Lower leg skin (tissue), 4 donors: ENCODE measurements at regions not wholly inside any gene's neighbourhood (a gene's known extent, or its start where the extent isn't known, plus 50 kb on each side); places are given as distances from the start of the nearest gene placed in this dataset.

ENCODE experiments used
- DNase-seq, 2 donors: peaks; one replicate each; pipeline ENCODE4 v3.0.0-alpha.2; 2019; ENCODE audit warnings: low spot score in 2 of 2
- H3K4me3 ChIP-seq: fragments of 200-600 bp; sonication (generic); 2 replicates; pipeline ENCODE4 v1.5.1; 2017; ENCODE audit warnings: mild to moderate bottlenecking, low read depth; ENCODE audit not compliant: poor library complexity, severe bottlenecking
- POLR2A ChIP-seq, 2 donors: fragments of 450-650 bp; IDR thresholded peaks; one replicate each; pipeline ENCODE4 v1.6.1; 2016 to 2017; ENCODE audit warnings: antibody characterized with exemption in 2 of 2, mild to moderate bottlenecking in 1 of 2, moderate library complexity in 1 of 2
- WGBS, 2 donors: methylation state at CpG; one replicate each; pipeline ENCODE4 v1.1.5; 2018; 5-methylcytosine and 5-hydroxymethylcytosine counted together
- intact Hi-C: fragments of 100-400 bp; cut with DNase I; formaldehyde crosslinking; loops from one replicate; pipeline ENCODE4 v1.15.0; 2023; ENCODE audit warnings: low total_unique reads
- TF ChIP-seq, protein P1 (sequence below), 3 donors: fragments of 450-650 bp; IDR thresholded peaks; one replicate each; pipeline ENCODE4 v1.5.1; 2016; ENCODE audit warnings: antibody characterized with exemption in 3 of 3, mild to moderate bottlenecking in 3 of 3, moderate library complexity in 2 of 3

GRCh38 chr2:75424936-75425619, 135.7 kb downstream of the EVA1A start:
- no peak for DNase-seq
- 58 to 76% methylated on average over 3 to 4 of the region's 4 CpGs for WGBS, 2 donors
- no peak overlapping the region for H3K4me3 ChIP-seq
- no peak for TF ChIP-seq POLR2A (IDR thresholded peaks at IDR 0.05)
- TF ChIP-seq, protein P1, sequence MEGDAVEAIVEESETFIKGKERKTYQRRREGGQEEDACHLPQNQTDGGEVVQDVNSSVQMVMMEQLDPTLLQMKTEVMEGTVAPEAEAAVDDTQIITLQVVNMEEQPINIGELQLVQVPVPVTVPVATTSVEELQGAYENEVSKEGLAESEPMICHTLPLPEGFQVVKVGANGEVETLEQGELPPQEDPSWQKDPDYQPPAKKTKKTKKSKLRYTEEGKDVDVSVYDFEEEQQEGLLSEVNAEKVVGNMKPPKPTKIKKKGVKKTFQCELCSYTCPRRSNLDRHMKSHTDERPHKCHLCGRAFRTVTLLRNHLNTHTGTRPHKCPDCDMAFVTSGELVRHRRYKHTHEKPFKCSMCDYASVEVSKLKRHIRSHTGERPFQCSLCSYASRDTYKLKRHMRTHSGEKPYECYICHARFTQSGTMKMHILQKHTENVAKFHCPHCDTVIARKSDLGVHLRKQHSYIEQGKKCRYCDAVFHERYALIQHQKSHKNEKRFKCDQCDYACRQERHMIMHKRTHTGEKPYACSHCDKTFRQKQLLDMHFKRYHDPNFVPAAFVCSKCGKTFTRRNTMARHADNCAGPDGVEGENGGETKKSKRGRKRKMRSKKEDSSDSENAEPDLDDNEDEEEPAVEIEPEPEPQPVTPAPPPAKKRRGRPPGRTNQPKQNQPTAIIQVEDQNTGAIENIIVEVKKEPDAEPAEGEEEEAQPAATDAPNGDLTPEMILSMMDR (IDR thresholded peaks at IDR 0.05), result no peak
- intact Hi-C loops, result no loop called here

DNA sequence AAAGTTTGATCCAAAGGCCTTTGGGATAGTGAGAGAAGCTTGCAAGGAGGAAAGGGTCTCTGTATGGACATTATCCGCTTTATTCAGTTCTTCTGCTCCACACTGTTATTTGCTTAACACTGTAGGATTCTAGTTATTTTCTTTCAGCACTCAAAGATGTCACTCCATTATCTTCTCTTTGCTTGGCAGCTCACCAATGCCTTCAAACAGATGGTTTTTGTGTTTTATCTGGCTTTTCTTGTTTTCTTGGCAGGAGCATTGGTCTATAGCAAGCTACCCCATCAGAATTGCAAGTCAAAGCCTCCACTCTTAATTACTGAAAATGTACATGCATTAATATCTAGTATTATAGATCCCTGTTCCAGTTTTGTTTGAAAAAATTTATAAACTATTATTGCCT, 138.8 kb downstream of the EVA1A start:
- no peak for DNase-seq
- 77 to 93% methylated on average over 1 of the region's 1 CpG for WGBS, 2 donors
- intact Hi-C loops, result no loop called here
- TF ChIP-seq POLR2A (IDR thresholded peaks at IDR 0.05), result no peak
- TF ChIP-seq, protein P1 (IDR thresholded peaks at IDR 0.05), result no peak
- H3K4me3 ChIP-seq, result no peak overlapping the region

DNA sequence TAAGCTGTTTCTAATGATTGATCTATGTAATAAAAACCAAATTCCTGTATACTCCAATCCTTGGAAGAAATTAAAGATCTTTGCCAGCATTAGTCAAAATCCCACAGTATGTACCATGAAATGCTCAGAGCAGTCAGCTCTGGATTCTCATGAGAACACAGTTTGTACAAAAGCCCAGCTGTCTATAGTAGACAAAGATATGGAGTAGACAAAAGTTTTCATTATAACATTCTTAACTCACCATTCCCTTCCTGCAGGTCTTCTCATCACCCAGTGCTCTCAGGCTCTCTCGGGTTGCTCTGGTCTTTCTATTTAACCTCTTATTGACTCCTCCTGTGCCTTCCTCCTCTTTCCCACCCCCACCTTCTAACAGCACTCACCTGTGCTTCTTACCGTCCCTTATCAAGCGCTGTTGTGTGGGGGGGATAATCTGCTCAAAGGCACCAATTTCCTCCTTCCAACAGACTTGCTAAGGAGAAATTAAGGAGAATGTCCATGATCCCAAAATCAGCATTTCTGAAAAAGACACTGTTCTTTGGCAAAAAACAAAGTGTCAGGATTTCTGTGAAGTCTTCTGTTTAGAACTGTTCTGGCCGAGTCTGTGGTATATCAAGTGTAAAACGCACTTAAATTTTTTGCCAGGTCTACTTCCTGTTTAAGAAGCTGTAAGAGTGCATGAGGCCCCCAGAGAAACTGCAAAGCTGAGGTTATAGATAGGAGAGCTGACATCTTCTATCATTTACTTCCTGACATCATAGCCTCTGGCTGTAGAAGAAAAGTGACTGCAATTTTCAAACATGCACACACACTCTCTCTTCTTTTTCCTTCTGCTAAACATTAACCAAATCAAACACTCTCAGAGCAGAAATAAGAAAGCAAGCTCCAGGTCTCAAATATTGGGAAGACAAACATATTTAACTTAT, 144.1 kb downstream of the EVA1A start:
- WGBS, 2 donors, result 35 to 44% methylated on average over 5 of the region's 5 CpGs

DNA sequence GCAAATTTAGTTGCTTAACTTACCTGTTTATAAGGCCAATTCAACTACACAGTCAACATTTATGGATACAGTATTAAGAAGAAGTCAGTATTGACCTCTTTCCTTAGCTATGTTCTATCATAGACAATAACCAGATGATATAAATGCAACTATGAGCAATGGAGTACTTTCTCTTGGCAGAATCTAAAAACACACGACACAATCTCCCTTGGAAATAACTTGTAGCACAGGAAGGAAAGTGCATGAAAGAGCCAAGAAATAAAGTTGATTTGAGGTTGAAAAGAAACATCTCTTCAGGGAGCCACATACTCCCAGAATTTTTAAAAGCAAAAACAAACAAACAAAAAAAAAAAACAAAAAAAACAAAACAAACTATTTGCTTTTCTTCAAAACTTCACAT, 145.0 kb downstream of the EVA1A start:
- H3K4me3 ChIP-seq, result no peak overlapping the region
- WGBS, 2 donors, result 29 to 38% methylated on average over 1 of the region's 1 CpG
- intact Hi-C loops, result no loop called here
- no peak for DNase-seq
- no peak for TF ChIP-seq POLR2A (IDR thresholded peaks at IDR 0.05)
- TF ChIP-seq, protein P1 (IDR thresholded peaks at IDR 0.05), result no peak

More for the DNA sequence above, 144.1 kb downstream of the EVA1A start:
- no peak overlapping the region for H3K4me3 ChIP-seq
- no peak for TF ChIP-seq POLR2A (IDR thresholded peaks at IDR 0.05)
- TF ChIP-seq, protein P1 (IDR thresholded peaks at IDR 0.05), result no peak
- intact Hi-C loops, result no loop called here
- no peak for DNase-seq

- intact Hi-C loops, result no loop called here
- DNase-seq, result no peak
- TF ChIP-seq, protein P1 (IDR thresholded peaks at IDR 0.05), result no peak
- TF ChIP-seq POLR2A (IDR thresholded peaks at IDR 0.05), result no peak
- WGBS, 2 donors, result 54 to 55% methylated on average over 4 of the region's 4 CpGs
- H3K4me3 ChIP-seq, result no peak overlapping the region
These were observed 145.6 kb downstream of the EVA1A start for GRCh38 chr2:75415111-75415626.
